Sigmoid colon (tissue), 6 donors: ENCODE measurements at regions not wholly inside any gene's neighbourhood (a gene's known extent, or its start where the extent isn't known, plus 50 kb on each side); places are given as distances from the start of the nearest gene placed in this dataset.

Source experiments
- DNase-seq: peaks from one replicate; pipeline ENCODE4 v3.0.0-alpha.2; 2019
- H3K27ac ChIP-seq, 4 donors: fragments of 200-600 bp; sonication (generic); one replicate each; pipeline ENCODE4 v1.5.1; 2016 to 2019; ENCODE audit warnings: mild to moderate bottlenecking in 1 of 4
- H3K27me3 ChIP-seq, 3 donors: fragments of 200-600 bp; sonication (generic); one replicate each; pipeline ENCODE4 v1.5.1; 2019; ENCODE audit warnings: mild to moderate bottlenecking in 1 of 3
- H3K36me3 ChIP-seq, 4 donors: fragments of 200-600 bp; sonication (generic); one replicate each; pipeline ENCODE4 v1.5.1; 2016 to 2019
- H3K4me1 ChIP-seq, 4 donors: fragments of 200-600 bp; sonication (generic); one replicate each; pipeline ENCODE4 v1.5.1; 2017 to 2019
- H3K4me3 ChIP-seq, 4 donors: fragments of 200-600 bp; sonication (generic); one replicate each; pipeline ENCODE4 v1.5.1; 2017 to 2019; ENCODE audit warnings: mild to moderate bottlenecking in 2 of 4, moderate library complexity in 1 of 4
- H3K9me3 ChIP-seq, 4 donors: fragments of 200-600 bp in 3 of 4; sonication (generic) in 3 of 4; one replicate each; pipeline versions ENCODE4 v1.5.1 to v1.6.1; 2013 to 2019
- CTCF ChIP-seq, 4 experiments: fragments of 450-650 bp in 3 of 4; fragments of 200-600 bp in 1 of 4; IDR thresholded peaks; one replicate each; pipeline ENCODE4 v1.5.1; 2016 to 2019; ENCODE audit warnings: antibody characterized with exemption in 4 of 4, mild to moderate bottlenecking in 3 of 4, moderate library complexity in 2 of 4
- EP300 ChIP-seq, 4 donors: sonication (generic); formaldehyde crosslinking; IDR thresholded peaks; one replicate each; pipeline ENCODE4 v1.6.1; 2017; ENCODE audit warnings: antibody characterized with exemption in 4 of 4
- POLR2A ChIP-seq, 2 donors: fragments of 450-650 bp; IDR thresholded peaks; one replicate each; pipeline ENCODE4 v1.6.1; 2016; ENCODE audit warnings: antibody characterized with exemption in 2 of 2, mild to moderate bottlenecking in 2 of 2, moderate library complexity in 2 of 2
- POLR2AphosphoS5 ChIP-seq, 4 donors: sonication (generic); formaldehyde crosslinking; IDR thresholded peaks; one replicate each; pipeline ENCODE4 v1.6.1; 2017; ENCODE audit warnings: antibody characterized with exemption in 4 of 4
- WGBS, 2 donors: extraction: QIAGEN DNeasy Blood & Tissue Kit; methylation state at CpG; one replicate each; pipeline ENCODE4 v1.1.7; 2013; 5-methylcytosine and 5-hydroxymethylcytosine counted together
- intact Hi-C: fragments of 100-400 bp; cut with DNase I; formaldehyde crosslinking; loops from one replicate; pipeline ENCODE4 v1.15.1; 2023
- donor health status: healthy with polysubstance abuse.
- donor health status: healthy.

- TF ChIP-seq EP300 (IDR thresholded peaks at IDR 0.05) (no peak), POLR2AphosphoS5 (IDR thresholded peaks at IDR 0.05) (no peak), POLR2A (IDR thresholded peaks at IDR 0.05) (no peak), CTCF (IDR thresholded peaks at IDR 0.05) (no peak)
These were observed 1138.4 kb downstream of the TBL1XR1 start for GRCh38 chr3:176058856-176059255.

DNA sequence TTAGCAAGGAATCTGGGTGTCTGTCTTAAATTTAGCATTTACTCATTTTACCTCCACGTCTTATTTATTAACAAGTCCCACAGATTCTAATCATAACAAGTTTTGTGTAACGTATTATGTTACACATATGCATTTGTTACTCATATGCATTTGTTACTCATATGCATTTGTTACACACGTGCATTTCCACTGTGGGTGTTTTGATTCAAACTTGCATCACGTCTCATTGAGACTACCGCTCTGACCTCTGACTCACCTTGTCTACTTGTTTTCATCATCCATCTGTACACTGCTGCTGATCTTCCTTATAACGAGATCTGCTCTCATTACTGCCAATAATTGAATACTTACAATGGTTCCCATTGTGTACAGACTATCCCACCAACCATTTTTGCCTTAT, 1141.4 kb downstream of the TBL1XR1 start:
- WGBS, 2 donors = 86 to 88% methylated on average over 6 of the region's 6 CpGs
- H3K27me3 ChIP-seq = no peaks in the 10 kb centered on the region
- TF ChIP-seq EP300 (IDR thresholded peaks at IDR 0.05) = no peak
- no peak for TF ChIP-seq POLR2AphosphoS5 (IDR thresholded peaks at IDR 0.05)
- no peak for TF ChIP-seq CTCF (IDR thresholded peaks at IDR 0.05)
- TF ChIP-seq POLR2A (IDR thresholded peaks at IDR 0.05) = no peak
- no peak overlapping the region for H3K27ac ChIP-seq
- H3K36me3 ChIP-seq = no peaks in the 10 kb centered on the region
- no peaks in the 10 kb centered on the region for H3K4me1 ChIP-seq
- no peak overlapping the region for H3K4me3 ChIP-seq
- DNase-seq = no peak
- H3K9me3 ChIP-seq = no peaks in the 10 kb centered on the region
- intact Hi-C loops = no loop called here

More at GRCh38 chr3:176058856-176059255, 1138.4 kb downstream of the TBL1XR1 start:
- H3K4me1 ChIP-seq = no peaks in the 10 kb centered on the region
- H3K27me3 ChIP-seq = no peaks in the 10 kb centered on the region
- intact Hi-C loops = no loop called here
- no peaks in the 10 kb centered on the region for H3K9me3 ChIP-seq
- H3K36me3 ChIP-seq = no peaks in the 10 kb centered on the region
- no peak overlapping the region for H3K27ac ChIP-seq
- no peak for DNase-seq
- H3K4me3 ChIP-seq = no peak overlapping the region

- Histone ChIP-seq H3K27ac (no peak overlapping the region), H3K36me3 (no peaks in the 10 kb centered on the region), H3K27me3 (no peaks in the 10 kb centered on the region), H3K9me3 (no peaks in the 10 kb centered on the region), H3K4me3 (no peak overlapping the region), H3K4me1 (no peaks in the 10 kb centered on the region)
- WGBS, 2 donors = 83 to 86% methylated on average over 7 of the region's 7 CpGs
- DNase-seq = no peak
- intact Hi-C loops = no loop called here
- TF ChIP-seq CTCF (IDR thresholded peaks at IDR 0.05) = no peak
- no peak for TF ChIP-seq POLR2A (IDR thresholded peaks at IDR 0.05)
- no peak for TF ChIP-seq POLR2AphosphoS5 (IDR thresholded peaks at IDR 0.05)
- no peak for TF ChIP-seq EP300 (IDR thresholded peaks at IDR 0.05)
These were observed 1145.5 kb downstream of the TBL1XR1 start for GRCh38 chr3:176051766-176052165.

- no peak for TF ChIP-seq POLR2AphosphoS5 (IDR thresholded peaks at IDR 0.05)
- Histone ChIP-seq H3K27ac (no peak overlapping the region), H3K9me3 (no peaks in the 10 kb centered on the region), H3K4me1 (no peaks in the 10 kb centered on the region), H3K27me3 (no peaks in the 10 kb centered on the region), H3K36me3 (no peaks in the 10 kb centered on the region), H3K4me3 (no peak overlapping the region)
- WGBS, 2 donors = 92 to 95% methylated on average over 2 of the region's 2 CpGs
- intact Hi-C loops = no loop called here
- no peak for DNase-seq
These were observed 1150.6 kb downstream of the TBL1XR1 start for GRCh38 chr3:176046703-176047102.

GRCh38 chr3:176041812-176042211, 1155.5 kb downstream of the TBL1XR1 start:
- intact Hi-C loops = no loop called here

More at GRCh38 chr3:176041812-176042211, 1155.5 kb downstream of the TBL1XR1 start:
- no peak for DNase-seq
- Histone ChIP-seq H3K36me3 (no peaks in the 10 kb centered on the region), H3K4me3 (no peak overlapping the region), H3K9me3 (no peaks in the 10 kb centered on the region), H3K27ac (no peak overlapping the region), H3K4me1 (no peaks in the 10 kb centered on the region), H3K27me3 (no peaks in the 10 kb centered on the region)
- TF ChIP-seq CTCF (IDR thresholded peaks at IDR 0.05) (no peak), EP300 (IDR thresholded peaks at IDR 0.05) (no peak), POLR2A (IDR thresholded peaks at IDR 0.05) (no peak), POLR2AphosphoS5 (IDR thresholded peaks at IDR 0.05) (no peak)
- 34 to 69% methylated on average over 2 of the region's 2 CpGs for WGBS, 2 donors
